Mesenchymal stem cell (in vitro differentiated cells and primary cell): ENCODE measurements at regions not wholly inside any gene's neighbourhood (a gene's known extent, or its start where the extent isn't known, plus 50 kb on each side); places are given as distances from the start of the nearest gene placed in this dataset.

Experiments used
- DNase-seq: peaks from one replicate; pipeline ENCODE4 v3.0.0-alpha.2; 2013
- H2AFZ ChIP-seq: one replicate; pipeline ENCODE4 v1.6.1; 2013; ENCODE audit warnings: low read depth, mild to moderate bottlenecking, control low read depth, inconsistent platforms, low read length, moderate library complexity
- H2AK5ac ChIP-seq: 2 replicates; pipeline ENCODE4 v1.6.1; 2013; ENCODE audit warnings: low read length, moderate library complexity, mild to moderate bottlenecking, inconsistent platforms; ENCODE audit not compliant: severe bottlenecking
- H2BK120ac ChIP-seq: one replicate; pipeline ENCODE4 v1.6.1; 2013; ENCODE audit warnings: low read depth, mild to moderate bottlenecking, inconsistent platforms, low read length, moderate library complexity
- H2BK12ac ChIP-seq, 2 experiments: one replicate each; pipeline ENCODE4 v1.6.1; 2013; ENCODE audit warnings: inconsistent platforms in 2 of 2, low read length in 2 of 2, mild to moderate bottlenecking in 2 of 2, moderate library complexity in 2 of 2, control low read depth in 1 of 2
- H2BK15ac ChIP-seq: one replicate; pipeline ENCODE4 v1.6.1; 2013; ENCODE audit warnings: mild to moderate bottlenecking, low read depth, inconsistent platforms; ENCODE audit not compliant: poor library complexity, severe bottlenecking
- H2BK5ac ChIP-seq: 2 replicates; pipeline ENCODE4 v1.6.1; 2013; ENCODE audit warnings: low read depth, mild to moderate bottlenecking, low read length, control low read depth, inconsistent platforms; ENCODE audit not compliant: poor library complexity, severe bottlenecking
- H3K14ac ChIP-seq, 2 experiments: one replicate each; pipeline ENCODE4 v1.6.1; 2013; ENCODE audit warnings: inconsistent platforms in 2 of 2, low read length in 2 of 2, control low read depth in 1 of 2, mild to moderate bottlenecking in 1 of 2, moderate library complexity in 1 of 2
- H3K18ac ChIP-seq, 2 experiments: one replicate each; pipeline ENCODE4 v1.6.1; 2013; ENCODE audit warnings: inconsistent platforms in 2 of 2, low read length in 2 of 2, control low read depth in 1 of 2, low read depth in 1 of 2, mild to moderate bottlenecking in 1 of 2
- H3K23ac ChIP-seq, 2 experiments: one replicate each; pipeline ENCODE4 v1.6.1; 2013; ENCODE audit warnings: inconsistent platforms in 2 of 2, low read length in 2 of 2, mild to moderate bottlenecking in 2 of 2, moderate library complexity in 2 of 2, control low read depth in 1 of 2
- H3K27ac ChIP-seq: 2 replicates; pipeline ENCODE4 v1.5.1; 2013; ENCODE audit warnings: mild to moderate bottlenecking, moderate library complexity, low read length, control low read depth, inconsistent platforms; ENCODE audit not compliant: poor library complexity, severe bottlenecking
- H3K27me3 ChIP-seq, 2 experiments: 2 replicates each; pipeline versions ENCODE4 v1.6.1 to v1.7.0; 2013; ENCODE audit warnings: low read length in 2 of 2, mild to moderate bottlenecking in 2 of 2, moderate library complexity in 2 of 2, control low read depth in 1 of 2, inconsistent platforms in 1 of 2; ENCODE audit not compliant: control insufficient read depth in 1 of 2, insufficient read depth in 1 of 2
- H3K36me3 ChIP-seq, 2 experiments: 2 replicates each; pipeline versions ENCODE4 v1.6.1 to v1.7.0; 2013; ENCODE audit warnings: low read length in 2 of 2, control low read depth in 1 of 2, inconsistent platforms in 1 of 2, low read depth in 1 of 2, mild to moderate bottlenecking in 1 of 2; ENCODE audit not compliant: insufficient read depth in 2 of 2, control insufficient read depth in 1 of 2
- H3K4ac ChIP-seq, 2 experiments: one replicate each; pipeline ENCODE4 v1.6.1; 2013; ENCODE audit warnings: inconsistent platforms in 2 of 2, low read length in 2 of 2, mild to moderate bottlenecking in 2 of 2, moderate library complexity in 2 of 2, control low read depth in 1 of 2, low read depth in 1 of 2
- H3K4me1 ChIP-seq: 2 replicates; pipeline ENCODE4 v1.6.1; 2013; ENCODE audit warnings: low read depth, low read length, control low read depth; ENCODE audit not compliant: control insufficient read depth, insufficient read depth
- H3K4me2 ChIP-seq: 2 replicates; pipeline ENCODE4 v1.6.1; 2013; ENCODE audit warnings: low read length, mild to moderate bottlenecking, inconsistent platforms; ENCODE audit not compliant: poor library complexity, severe bottlenecking
- H3K4me3 ChIP-seq, 2 experiments: 2 replicates each; pipeline versions ENCODE4 v1.5.1 to v1.7.0; 2013; ENCODE audit warnings: low read length in 2 of 2, mild to moderate bottlenecking in 2 of 2, control low read depth in 1 of 2, low read depth in 1 of 2; ENCODE audit not compliant: insufficient read depth in 1 of 2
- H3K79me1 ChIP-seq: replicated peaks from 2 replicates; pipeline ENCODE4 v1.6.1; 2013; ENCODE audit warnings: mild to moderate bottlenecking, control low read depth, low read length, inconsistent platforms; ENCODE audit not compliant: poor library complexity, severe bottlenecking
- H3K9ac ChIP-seq: 2 replicates; pipeline ENCODE4 v1.7.0; 2013; ENCODE audit warnings: mild to moderate bottlenecking, low read length, moderate library complexity
- H3K9me3 ChIP-seq: 2 replicates; pipeline ENCODE4 v1.7.0; 2013; ENCODE audit warnings: mild to moderate bottlenecking, low read length; ENCODE audit not compliant: control insufficient read depth
- H4K8ac ChIP-seq: one replicate; pipeline ENCODE4 v1.6.1; 2013; ENCODE audit warnings: inconsistent platforms, mild to moderate bottlenecking, low read length, moderate library complexity
- H4K91ac ChIP-seq: one replicate; pipeline ENCODE4 v1.6.1; 2013; ENCODE audit warnings: mild to moderate bottlenecking, low read length, inconsistent platforms
- WGBS: methylation state at CpG from one replicate; pipeline ENCODE4 v1.1.7; 2013; ENCODE audit warnings: mixed read lengths; 5-methylcytosine and 5-hydroxymethylcytosine counted together

DNA sequence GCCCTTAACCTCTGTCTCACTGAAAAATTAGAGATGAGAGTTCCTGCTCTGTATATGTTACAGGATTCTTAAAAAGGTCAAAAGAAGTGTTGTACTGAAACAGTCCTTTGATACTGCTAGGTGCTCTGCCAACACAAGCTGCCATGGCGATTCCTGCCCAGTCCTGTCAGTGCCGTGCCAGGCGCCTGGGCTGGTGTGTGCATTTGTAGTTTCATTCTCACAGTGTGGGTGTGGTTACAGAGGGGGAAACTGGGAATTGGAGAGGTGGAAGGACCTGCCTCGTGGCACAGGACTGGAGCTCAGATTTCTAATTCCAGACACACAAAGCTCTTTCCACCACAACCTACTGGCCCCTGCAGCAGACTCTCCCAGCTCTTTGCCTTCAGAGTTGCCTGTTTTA is 122.3 kb upstream of the RAB6C start:
- WGBS = 98% methylated on average over 3 of the region's 4 CpGs
- Histone ChIP-seq H3K9me3 (no peaks in the 10 kb centered on the region), H3K4me1 (no peaks in the 10 kb centered on the region), H3K9ac (no peak overlapping the region), H2AFZ (no peak overlapping the region), H3K18ac (no peak overlapping the region), H3K36me3 (no peaks in the 10 kb centered on the region), H3K4ac (no peak overlapping the region), H3K4me2 (no peak overlapping the region), H4K91ac (no peak overlapping the region), H2BK5ac (no peak overlapping the region), H3K79me1 (no peaks in the 10 kb centered on the region), H4K8ac (no peak overlapping the region), H2AK5ac (no peak overlapping the region), H3K23ac (no peak overlapping the region), H3K14ac (no peak overlapping the region), H2BK120ac (no peak overlapping the region), H3K27ac (no peak overlapping the region), H2BK15ac (no peak overlapping the region), H3K4me3 (no peak overlapping the region), H3K27me3 (peaks cover 0 to 3% of the 10 kb centered on the region in 2 experiments), H2BK12ac (no peak overlapping the region)
- no peak for DNase-seq

DNA sequence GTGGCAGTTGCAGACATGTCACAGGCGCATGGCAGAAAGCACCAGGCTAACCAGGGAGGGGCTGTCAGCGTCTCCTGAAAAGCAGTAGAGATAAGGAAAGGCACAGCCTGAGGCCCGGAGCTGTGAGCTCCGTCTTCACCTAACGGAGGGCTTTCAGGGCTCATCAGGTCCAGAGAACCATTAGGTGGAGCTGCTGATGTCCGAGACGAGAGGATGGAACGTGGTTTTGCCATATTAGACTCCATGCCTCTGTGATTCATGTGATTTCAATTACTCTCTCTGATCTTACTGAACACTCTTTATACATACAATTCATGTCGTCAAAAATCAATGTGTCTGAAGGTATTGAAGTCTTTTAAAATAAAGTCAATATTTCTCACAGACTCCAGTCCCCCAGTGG is 120.3 kb upstream of the RAB6C start:
- no peak overlapping the region for H2BK12ac ChIP-seq
- H3K4me1 ChIP-seq = no peaks in the 10 kb centered on the region
- H3K27me3 ChIP-seq = peaks cover 0 to 3% of the 10 kb centered on the region in 2 experiments
- H3K9me3 ChIP-seq = no peaks in the 10 kb centered on the region
- no peak overlapping the region for H2BK120ac ChIP-seq
- H3K4me3 ChIP-seq = no peak overlapping the region
- H3K14ac ChIP-seq = no peak overlapping the region
- H3K9ac ChIP-seq = no peak overlapping the region
- H4K8ac ChIP-seq = no peak overlapping the region
- H3K18ac ChIP-seq = no peak overlapping the region
- H4K91ac ChIP-seq = no peak overlapping the region
- H2BK5ac ChIP-seq = no peak overlapping the region
- 40% methylated on average over 8 of the region's 9 CpGs for WGBS
- no peak overlapping the region for H3K4ac ChIP-seq
- no peaks in the 10 kb centered on the region for H3K79me1 ChIP-seq
- H3K27ac ChIP-seq = no peak overlapping the region
- DNase-seq = no peak
- no peak overlapping the region for H2AK5ac ChIP-seq
- H3K36me3 ChIP-seq = no peaks in the 10 kb centered on the region
- no peak overlapping the region for H3K23ac ChIP-seq
- no peak overlapping the region for H3K4me2 ChIP-seq
- H2AFZ ChIP-seq = no peak overlapping the region
- no peak overlapping the region for H2BK15ac ChIP-seq

DNA sequence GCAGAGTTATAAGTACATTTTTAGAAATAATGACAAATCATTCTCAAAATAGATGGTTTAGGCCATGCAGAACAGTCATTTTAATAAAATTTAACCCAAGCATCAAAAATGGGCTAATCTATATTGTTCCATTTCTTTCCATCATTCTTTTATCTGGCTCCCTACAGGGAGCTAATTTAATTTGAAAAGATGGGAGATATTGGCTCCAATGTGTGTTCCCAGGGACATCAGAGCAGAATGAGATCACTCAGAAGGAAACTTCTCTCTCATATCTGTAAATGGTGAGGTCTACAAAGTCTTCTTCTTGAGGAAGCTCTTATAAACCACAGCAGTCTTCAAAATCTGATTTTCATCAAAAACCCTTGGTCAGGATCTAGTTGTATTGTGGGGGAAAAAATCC is 119.4 kb upstream of the RAB6C start:
- Histone ChIP-seq H3K4me1 (no peaks in the 10 kb centered on the region), H2AK5ac (no peak overlapping the region), H3K18ac (no peak overlapping the region), H3K79me1 (no peaks in the 10 kb centered on the region), H2BK15ac (no peak overlapping the region), H3K4ac (no peak overlapping the region), H3K14ac (no peak overlapping the region), H3K36me3 (no peaks in the 10 kb centered on the region), H3K23ac (no peak overlapping the region), H3K27me3 (peaks cover 0 to 3% of the 10 kb centered on the region in 2 experiments), H3K9me3 (no peaks in the 10 kb centered on the region), H2BK12ac (no peak overlapping the region), H3K27ac (no peak overlapping the region), H3K4me3 (no peak overlapping the region), H3K4me2 (no peak overlapping the region), H2AFZ (no peak overlapping the region), H4K91ac (no peak overlapping the region), H3K9ac (no peak overlapping the region), H4K8ac (no peak overlapping the region), H2BK120ac (no peak overlapping the region), H2BK5ac (no peak overlapping the region)
- no peak for DNase-seq

DNA sequence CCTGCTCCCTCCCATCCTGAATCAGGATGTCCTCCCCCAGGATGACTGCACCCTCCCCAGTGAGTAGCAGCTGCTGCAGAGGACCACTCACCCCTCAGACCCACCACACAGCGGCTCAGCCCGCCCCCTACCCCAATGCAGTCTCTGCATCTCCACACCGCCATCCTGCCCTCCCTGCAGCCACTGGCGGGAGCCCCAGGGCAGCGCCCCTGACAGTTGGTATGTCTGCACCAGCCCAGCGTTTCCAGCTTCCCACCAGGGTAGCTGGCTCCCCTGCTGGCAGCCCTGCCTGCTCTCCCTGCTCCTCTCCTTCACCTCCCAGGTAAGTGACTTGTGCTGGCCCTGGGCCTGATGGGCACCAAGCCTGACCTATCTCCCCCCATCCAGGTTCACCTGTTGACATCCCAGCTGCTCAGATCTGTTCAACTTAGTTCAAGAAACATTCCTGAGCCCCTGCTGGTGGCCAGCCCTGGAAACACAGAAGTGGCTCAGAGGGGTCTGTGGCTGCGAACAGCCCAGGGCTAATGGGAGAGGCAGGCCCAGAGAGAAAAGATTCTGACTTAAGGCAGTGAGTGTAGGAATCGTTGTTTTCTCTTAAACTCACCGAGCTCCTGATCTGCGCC is 117.7 kb upstream of the RAB6C start:
- H2BK5ac ChIP-seq = no peak overlapping the region
- 77% methylated on average over 10 of the region's 10 CpGs for WGBS
- no peak overlapping the region for H3K27ac ChIP-seq
- no peaks in the 10 kb centered on the region for H3K79me1 ChIP-seq
- no peak overlapping the region for H3K4ac ChIP-seq
- no peaks in the 10 kb centered on the region for H3K4me1 ChIP-seq
- no peak overlapping the region for H3K23ac ChIP-seq
- H3K18ac ChIP-seq = no peak overlapping the region
- no peak overlapping the region for H2BK120ac ChIP-seq
- H3K27me3 ChIP-seq = peaks cover 0 to 3% of the 10 kb centered on the region in 2 experiments
- H2BK15ac ChIP-seq = no peak overlapping the region
- no peak overlapping the region for H3K4me2 ChIP-seq
- DNase-seq = no peak
- H4K8ac ChIP-seq = no peak overlapping the region
- H3K9ac ChIP-seq = no peak overlapping the region
- H2BK12ac ChIP-seq = no peak overlapping the region
- no peak overlapping the region for H2AFZ ChIP-seq
- no peak overlapping the region for H3K14ac ChIP-seq
- H4K91ac ChIP-seq = no peak overlapping the region
- H3K36me3 ChIP-seq = no peaks in the 10 kb centered on the region
- no peaks in the 10 kb centered on the region for H3K9me3 ChIP-seq
- no peak overlapping the region for H3K4me3 ChIP-seq
- H2AK5ac ChIP-seq = no peak overlapping the region
